Spleen (tissue), 7 donors: ENCODE measurements at regions not wholly inside any gene's neighbourhood (a gene's known extent, or its start where the extent isn't known, plus 50 kb on each side); places are given as distances from the start of the nearest gene placed in this dataset.

Source experiments
- POLR2A ChIP-seq, 3 donors: fragments of 450-650 bp; IDR thresholded peaks; one replicate each; pipeline ENCODE4 v1.5.1; 2017; ENCODE audit warnings: antibody characterized with exemption in 3 of 3, mild to moderate bottlenecking in 1 of 3
- POLR2AphosphoS5 ChIP-seq, 3 donors: sonication (generic); formaldehyde crosslinking; IDR thresholded peaks; one replicate each; pipeline ENCODE4 v1.5.1; 2017; ENCODE audit warnings: antibody characterized with exemption in 3 of 3
- TF ChIP-seq, protein P1 (sequence below), 11 experiments: fragments of 200-600 bp in 7 of 11; fragments of 450-650 bp in 4 of 11; sonication (generic) in 4 of 11; IDR thresholded peaks in 8 of 11; conservative IDR thresholded peaks in 3 of 11; 1 replicate in 7 of 11; 2 replicates in 4 of 11; pipeline versions ENCODE4 v1.4.0 to v1.8.0; 2016 to 2021; ENCODE audit warnings: antibody characterized with exemption in 11 of 11, inconsistent platforms in 4 of 11, mild to moderate bottlenecking in 1 of 11
- donor health status: DM: no; HTN: no; CAD: no; lungs with moderate emphysema.
- donor health status: DM: no; HTN: no; CAD: no.
- donor health status: DM: no; HTN: no; CAD: no.

DNA sequence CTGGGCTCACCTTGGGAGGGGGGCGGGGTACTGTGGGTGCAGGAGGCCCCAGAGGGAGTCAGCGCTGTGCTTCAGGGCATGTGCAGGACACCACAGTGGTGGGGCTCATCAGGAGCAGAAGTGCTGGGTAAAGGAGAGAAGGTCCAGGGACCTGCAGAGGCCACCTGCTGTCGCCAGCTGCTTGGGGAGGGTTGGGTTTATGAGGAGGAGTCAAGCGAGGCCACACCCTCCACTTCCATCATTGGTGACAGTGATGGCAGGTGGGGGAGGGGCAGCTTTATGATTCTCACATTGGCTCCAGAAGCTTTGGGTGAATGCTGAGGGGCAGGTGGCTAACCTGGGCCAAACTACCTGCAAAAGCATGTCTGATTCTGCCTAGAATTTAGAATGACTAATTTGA lies 392.6 kb downstream of the HRH4 start:
- TF ChIP-seq, protein P1, sequence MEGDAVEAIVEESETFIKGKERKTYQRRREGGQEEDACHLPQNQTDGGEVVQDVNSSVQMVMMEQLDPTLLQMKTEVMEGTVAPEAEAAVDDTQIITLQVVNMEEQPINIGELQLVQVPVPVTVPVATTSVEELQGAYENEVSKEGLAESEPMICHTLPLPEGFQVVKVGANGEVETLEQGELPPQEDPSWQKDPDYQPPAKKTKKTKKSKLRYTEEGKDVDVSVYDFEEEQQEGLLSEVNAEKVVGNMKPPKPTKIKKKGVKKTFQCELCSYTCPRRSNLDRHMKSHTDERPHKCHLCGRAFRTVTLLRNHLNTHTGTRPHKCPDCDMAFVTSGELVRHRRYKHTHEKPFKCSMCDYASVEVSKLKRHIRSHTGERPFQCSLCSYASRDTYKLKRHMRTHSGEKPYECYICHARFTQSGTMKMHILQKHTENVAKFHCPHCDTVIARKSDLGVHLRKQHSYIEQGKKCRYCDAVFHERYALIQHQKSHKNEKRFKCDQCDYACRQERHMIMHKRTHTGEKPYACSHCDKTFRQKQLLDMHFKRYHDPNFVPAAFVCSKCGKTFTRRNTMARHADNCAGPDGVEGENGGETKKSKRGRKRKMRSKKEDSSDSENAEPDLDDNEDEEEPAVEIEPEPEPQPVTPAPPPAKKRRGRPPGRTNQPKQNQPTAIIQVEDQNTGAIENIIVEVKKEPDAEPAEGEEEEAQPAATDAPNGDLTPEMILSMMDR (IDR thresholded peaks at IDR 0.05 in 8 of 11, conservative IDR thresholded peaks at IDR 0.05 in 3 of 11): no peak
- TF ChIP-seq POLR2A (IDR thresholded peaks at IDR 0.05): no peak
- TF ChIP-seq POLR2AphosphoS5 (IDR thresholded peaks at IDR 0.05): no peak
